ENCODE measurements at regions not wholly inside any gene's neighbourhood (a gene's known extent, or its start where the extent isn't known, plus 50 kb on each side); places are given as distances from the start of the nearest gene placed in this dataset.

DNA sequence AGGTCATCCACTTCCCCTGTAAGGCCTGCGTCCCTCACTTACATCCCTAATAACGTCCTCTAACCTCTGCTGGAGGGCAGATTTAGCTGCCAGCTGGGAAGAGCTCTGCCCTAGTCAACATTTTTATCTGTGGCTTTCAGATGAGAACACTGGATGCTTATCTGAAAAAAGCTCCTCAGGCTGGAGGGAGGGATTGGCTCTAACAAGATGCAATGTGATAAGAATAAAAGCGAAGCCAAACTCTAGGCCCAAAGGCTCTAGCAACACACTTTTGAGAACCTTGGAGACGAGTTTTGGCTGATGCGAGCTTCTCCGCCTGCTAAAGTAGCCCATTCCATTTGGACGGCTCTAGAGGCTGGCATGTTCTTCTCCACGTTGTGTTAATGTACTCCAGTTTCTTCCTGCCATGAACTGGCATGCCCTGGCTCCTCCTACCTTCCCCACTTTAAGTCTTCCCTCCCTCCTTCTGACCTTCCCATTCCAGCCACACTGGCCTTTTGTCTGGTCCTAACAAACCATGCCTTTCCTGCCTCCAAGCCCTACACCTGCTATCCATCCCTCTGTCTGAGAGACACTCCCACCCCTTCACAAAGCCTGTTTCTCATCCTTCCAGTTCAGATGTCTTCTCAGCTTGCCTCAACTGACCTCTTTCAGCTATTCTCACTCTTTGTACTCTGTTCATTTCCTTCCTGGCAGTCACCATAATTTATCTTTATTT lies 62.5 kb upstream of the ATRNL1 start:
- H3K9me3 ChIP-seq (ENCODE audit: control insufficient read depth, low read depth, low read length), result no peaks in the 10 kb centered on the region
- peaks cover 3 to 4% of the 10 kb centered on the region in 2 experiments; a peak in 2 of 4 replicates for H3K4me1 Mint-ChIP-seq
- no peak overlapping the region for H2BK12ac ChIP-seq (ENCODE audit: insufficient read length, low read depth, low read length)
- no peaks in the 10 kb centered on the region for H3K79me2 ChIP-seq (ENCODE audit: insufficient read depth, low read length)
- H3K9me3 Mint-ChIP-seq, result no peaks in the 10 kb centered on the region
- H2BK5ac ChIP-seq (ENCODE audit: insufficient read length, low read length), result no peak overlapping the region
- H3K79me1 ChIP-seq (ENCODE audit: insufficient read depth, low read depth, low read length, poor library complexity, severe bottlenecking), result no peaks in the 10 kb centered on the region
- no peaks in the 10 kb centered on the region for H3K27me3 ChIP-seq (ENCODE audit: insufficient read depth, low read length)
- H3T11ph ChIP-seq (ENCODE audit: low read length), result no peak overlapping the region
- no peak overlapping the region for H3K14ac ChIP-seq (ENCODE audit: insufficient read depth, low read length)
- no peak overlapping the region for H4K91ac ChIP-seq (ENCODE audit: insufficient read length, low read depth, low read length)
- H3K9ac ChIP-seq (ENCODE audit: extremely low read depth, insufficient read length, low read length), result no peak overlapping the region
- no peaks in the 10 kb centered on the region for H3K23me2 ChIP-seq (ENCODE audit: insufficient read length, low read depth, low read length, poor library complexity, severe bottlenecking)
- no peak overlapping the region for H2BK20ac ChIP-seq (ENCODE audit: low read depth, low read length, poor library complexity, severe bottlenecking)
- H3K23ac ChIP-seq (ENCODE audit: insufficient read length, low read depth, low read length), result no peak overlapping the region
- H4K8ac ChIP-seq (replicated peaks; ENCODE audit: insufficient read length, low read depth, low read length), result no peak overlapping the region
- no peaks in the 10 kb centered on the region for H3K4me1 ChIP-seq (ENCODE audit: insufficient read depth, low read length)
- H4K20me1 ChIP-seq (ENCODE audit: control insufficient read depth, insufficient read depth, insufficient read length), result no peaks in the 10 kb centered on the region
- H3K27me3 Mint-ChIP-seq (ENCODE audit: low read depth), result no peaks in the 10 kb centered on the region; the same call in 1 of the 2 replicates
- no peak overlapping the region for H2AK5ac ChIP-seq (ENCODE audit: insufficient read length, low read length)
- no peak overlapping the region for H3K56ac ChIP-seq (ENCODE audit: insufficient read length, low read depth, low read length)
- no peak overlapping the region for H2BK15ac ChIP-seq (ENCODE audit: low read depth, low read length)
- H3K27ac Mint-ChIP-seq, result peak overlapping the region in 1 of 3 experiments; percentile 4; a peak in 1 of 7 replicates
- no peak overlapping the region for H3K27ac ChIP-seq (ENCODE audit: insufficient read length, low read depth, low read length)
- TF ChIP-seq, protein P1, sequence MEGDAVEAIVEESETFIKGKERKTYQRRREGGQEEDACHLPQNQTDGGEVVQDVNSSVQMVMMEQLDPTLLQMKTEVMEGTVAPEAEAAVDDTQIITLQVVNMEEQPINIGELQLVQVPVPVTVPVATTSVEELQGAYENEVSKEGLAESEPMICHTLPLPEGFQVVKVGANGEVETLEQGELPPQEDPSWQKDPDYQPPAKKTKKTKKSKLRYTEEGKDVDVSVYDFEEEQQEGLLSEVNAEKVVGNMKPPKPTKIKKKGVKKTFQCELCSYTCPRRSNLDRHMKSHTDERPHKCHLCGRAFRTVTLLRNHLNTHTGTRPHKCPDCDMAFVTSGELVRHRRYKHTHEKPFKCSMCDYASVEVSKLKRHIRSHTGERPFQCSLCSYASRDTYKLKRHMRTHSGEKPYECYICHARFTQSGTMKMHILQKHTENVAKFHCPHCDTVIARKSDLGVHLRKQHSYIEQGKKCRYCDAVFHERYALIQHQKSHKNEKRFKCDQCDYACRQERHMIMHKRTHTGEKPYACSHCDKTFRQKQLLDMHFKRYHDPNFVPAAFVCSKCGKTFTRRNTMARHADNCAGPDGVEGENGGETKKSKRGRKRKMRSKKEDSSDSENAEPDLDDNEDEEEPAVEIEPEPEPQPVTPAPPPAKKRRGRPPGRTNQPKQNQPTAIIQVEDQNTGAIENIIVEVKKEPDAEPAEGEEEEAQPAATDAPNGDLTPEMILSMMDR (conservative IDR thresholded peaks at IDR 0.05), result no peak
- no peak overlapping the region for H3K18ac ChIP-seq (ENCODE audit: insufficient read length, low read depth, low read length)
- H4K5ac ChIP-seq (ENCODE audit: insufficient read length, low read depth, low read length), result no peak overlapping the region
- no peak overlapping the region for H3K4me2 ChIP-seq (ENCODE audit: insufficient read depth, insufficient read length, low read length)
- H2BK120ac ChIP-seq (ENCODE audit: low read depth, low read length, poor library complexity, severe bottlenecking), result no peak overlapping the region
- H3K4me3 Mint-ChIP-seq, result no peak overlapping the region
- WGBS (ENCODE audit: extremely low coverage, insufficient read length, low lambda C conversion rate), result no CpG with 5 or more reads among the region's 8 CpGs
- H3K4ac ChIP-seq (ENCODE audit: low read depth, low read length), result no peak overlapping the region
- peak overlapping the region; percentile 69 for H2AFZ ChIP-seq (ENCODE audit: low read length)
- DNase-seq, result no peak
- no peaks in the 10 kb centered on the region for H3K36me3 Mint-ChIP-seq (ENCODE audit: insufficient read depth in 1 of 3, low read depth in 3 of 3)
